Activated T-cell treated with anti-CD3 and anti-CD28 coated beads for 24 hours (primary cell): ENCODE measurements at regions not wholly inside any gene's neighbourhood (a gene's known extent, or its start where the extent isn't known, plus 50 kb on each side); places are given as distances from the start of the nearest gene placed in this dataset.
"Not testable (repeated sequence)": the region's sequence is repeated elsewhere in the genome, so short reads cannot be mapped to it uniquely, and the experiment has no call there.

Experiments used
- DNase-seq: peaks from one replicate; pipeline ENCODE4 v3.0.0-alpha.2; 2020; ENCODE audit warnings: low read depth

DNA sequence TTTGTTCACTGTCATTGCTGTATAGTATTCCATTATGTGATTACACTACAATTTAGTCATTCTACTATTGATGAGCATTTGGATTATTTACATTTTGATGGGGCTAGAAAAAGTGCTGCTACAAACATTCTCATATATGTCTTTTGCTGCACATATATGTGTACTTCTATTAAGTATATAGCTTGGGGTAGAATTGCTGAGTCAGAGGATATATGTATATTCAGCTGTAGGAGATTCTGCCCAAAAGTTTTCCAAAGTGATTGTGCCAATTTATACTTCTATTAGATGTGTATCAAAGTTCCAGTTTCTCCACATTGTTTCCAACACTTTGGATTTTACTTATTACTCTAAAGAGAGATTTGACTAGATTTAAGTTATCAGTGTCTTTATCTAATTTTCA is 101.7 kb upstream of the UGP2 start:
- no peak for DNase-seq

DNA sequence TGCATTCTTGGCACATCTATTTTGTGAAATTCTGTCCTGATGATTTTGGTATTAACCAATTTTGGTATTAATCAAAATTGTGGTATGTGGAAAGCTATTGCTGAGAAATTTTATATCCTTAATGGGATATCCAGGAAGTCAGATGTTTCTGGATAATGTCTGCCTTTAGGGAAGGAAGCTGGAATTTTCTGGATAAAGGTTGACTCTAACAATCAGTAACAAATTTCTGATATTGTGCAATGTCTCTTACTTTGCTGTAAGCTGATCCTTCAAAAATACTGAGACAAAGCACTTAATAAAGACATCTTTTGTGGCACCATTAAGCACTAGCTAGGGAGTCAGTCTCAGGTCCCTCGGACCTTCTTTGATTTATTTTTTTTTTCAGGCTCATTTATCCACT is 100.8 kb upstream of the UGP2 start:
- no peak for DNase-seq

DNA sequence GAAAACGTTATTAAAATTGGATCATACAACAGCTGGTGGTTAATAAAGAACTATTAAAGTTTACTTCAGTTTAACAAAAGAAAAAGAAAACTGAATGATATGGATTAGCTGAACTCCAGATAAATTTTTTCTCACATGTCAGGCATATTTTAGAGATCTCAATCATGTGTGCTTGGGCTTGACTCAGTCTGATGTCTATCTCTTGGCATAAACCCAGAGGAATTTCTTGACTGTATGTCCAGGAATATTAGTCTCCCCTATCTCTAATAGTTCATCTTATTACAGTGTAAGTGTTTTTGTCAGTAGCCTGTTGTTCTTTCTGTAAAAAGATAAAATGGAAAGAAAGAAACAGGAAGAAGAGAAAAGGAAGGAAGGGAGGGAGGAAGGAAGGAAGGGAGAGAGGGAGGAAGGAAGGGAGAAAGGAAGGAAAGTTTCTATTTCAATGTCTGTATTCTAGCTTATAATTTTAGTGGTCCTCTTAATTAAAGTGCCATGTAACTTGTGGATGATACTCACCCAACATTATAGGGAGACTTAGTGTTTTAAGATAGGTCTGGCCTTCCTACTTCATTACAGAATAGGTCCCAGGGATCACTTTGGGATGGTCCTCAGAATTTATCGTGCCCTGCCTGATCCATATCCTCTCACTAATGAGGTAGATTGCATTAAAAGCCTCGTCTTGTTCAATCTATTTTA is 99.7 kb upstream of the UGP2 start:
- no peak for DNase-seq

DNA sequence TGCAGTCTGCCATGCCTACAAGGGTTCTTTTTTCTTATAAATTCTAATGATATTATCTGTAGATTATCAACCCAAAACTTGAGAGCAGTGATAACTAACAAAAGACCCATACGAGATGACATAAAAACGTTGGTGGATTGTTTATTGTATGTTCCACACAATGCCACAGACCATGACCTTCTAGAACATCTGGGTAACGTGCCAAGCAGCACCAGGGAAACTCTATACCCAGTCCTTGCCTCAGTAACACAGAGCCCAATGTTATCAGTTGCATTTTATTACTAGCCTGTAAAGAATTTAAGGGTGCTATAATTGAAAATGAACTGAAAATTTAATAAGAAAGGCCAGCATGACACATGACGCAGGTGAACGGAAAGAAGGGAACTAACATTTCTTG is 99.1 kb upstream of the UGP2 start:
- no peak for DNase-seq

DNA sequence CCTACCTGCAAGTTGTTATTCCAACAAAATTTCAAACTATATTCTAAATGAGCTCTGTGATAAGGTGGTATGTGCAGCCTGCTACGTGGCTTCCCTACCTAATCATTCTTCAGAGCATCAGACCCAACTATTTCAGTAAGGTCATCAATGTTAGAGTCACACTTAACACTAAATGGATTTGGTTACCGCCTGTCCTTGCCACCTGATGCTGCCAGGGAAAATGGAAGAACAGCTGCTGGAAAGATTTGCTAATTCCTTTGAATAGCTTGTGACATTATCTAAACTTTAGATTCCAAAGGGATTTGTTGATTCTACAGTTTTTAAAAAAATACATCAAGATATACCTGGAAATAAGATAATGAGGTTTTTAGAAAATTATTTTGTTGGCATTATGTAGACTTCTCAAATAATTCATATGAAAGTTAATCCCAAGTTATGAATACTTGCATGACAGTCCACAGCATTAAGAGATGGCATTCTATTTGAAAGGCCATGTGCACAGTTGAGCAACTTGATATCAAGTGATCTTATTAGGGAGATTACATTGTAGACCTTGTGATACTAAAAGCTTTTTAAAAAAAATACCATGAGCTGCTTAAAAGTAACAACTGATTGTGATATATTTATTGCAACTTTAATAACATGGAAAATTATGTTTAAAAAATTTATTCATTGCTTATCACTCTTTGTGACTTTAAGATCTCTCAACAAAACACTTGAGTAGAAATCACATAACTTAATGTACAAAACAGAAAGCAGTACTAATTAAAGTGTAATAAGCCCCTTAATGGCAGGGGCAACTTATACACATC is 98.3 kb upstream of the UGP2 start:
- DNase-seq = no peak

DNA sequence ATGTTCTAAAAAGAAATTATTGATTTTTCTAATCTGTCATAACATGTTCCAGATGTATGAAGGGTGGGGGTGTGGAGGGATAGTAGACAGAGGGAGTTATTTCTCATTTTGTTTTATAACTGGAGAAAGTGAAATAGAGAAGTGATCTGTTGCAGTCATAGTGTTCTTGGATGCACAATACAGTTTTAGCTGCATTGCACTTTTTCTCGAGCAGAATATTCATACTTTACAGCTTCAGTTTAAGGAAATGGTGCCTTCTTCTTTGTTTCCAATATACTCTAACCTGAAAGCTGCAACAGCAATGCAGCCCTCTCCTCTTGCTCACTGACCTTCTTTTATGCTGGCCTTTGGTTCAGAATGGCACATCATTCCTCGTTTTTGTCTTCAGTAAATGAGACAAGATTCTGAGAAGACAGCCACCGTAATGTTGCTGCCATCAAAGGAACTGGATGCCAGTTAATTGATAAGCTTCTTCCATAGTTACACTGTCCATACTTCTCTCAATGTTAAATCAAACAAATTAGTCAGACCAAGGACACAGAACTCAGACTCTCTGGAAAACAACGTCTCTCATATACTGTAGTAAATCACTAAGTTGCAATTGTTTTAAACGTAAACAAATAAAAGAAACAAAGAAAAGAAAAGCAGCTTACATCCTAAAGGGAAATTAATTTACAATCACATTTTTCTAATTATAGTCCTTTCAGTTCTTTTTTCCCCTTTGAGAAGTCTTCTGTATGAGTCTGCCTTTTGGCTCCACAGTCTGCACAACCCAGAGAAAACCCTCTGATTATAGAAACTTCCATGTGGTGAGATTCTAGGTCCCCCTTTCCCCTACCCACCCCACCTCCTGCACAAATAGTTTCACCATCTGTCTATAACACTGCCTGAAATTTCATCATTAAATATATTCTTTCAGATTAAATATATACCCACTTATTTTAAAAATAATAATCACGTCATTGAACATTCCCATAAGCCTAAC is 97.4 kb upstream of the UGP2 start:
- DNase-seq = no peak

DNA sequence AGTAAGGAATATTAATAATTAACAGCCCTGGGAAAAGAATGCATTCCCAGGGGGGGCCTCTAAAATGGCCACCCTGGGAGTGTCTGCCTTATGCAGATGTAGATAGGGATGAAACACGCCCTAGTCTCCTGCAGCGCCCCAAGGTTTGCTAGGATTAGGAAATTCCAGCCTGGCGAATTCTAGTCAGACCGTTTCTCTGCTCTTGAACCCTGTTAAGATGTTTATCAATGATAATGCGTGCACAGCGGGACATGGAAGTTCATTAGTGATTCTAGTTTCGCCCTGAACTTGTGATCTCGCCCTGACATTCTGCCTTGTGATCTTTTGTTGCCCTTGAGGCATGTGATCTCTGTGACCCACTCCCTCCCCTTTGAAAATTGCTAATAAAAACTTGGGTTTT is 95.1 kb upstream of the UGP2 start:
- not testable (repeated sequence) for DNase-seq

DNA sequence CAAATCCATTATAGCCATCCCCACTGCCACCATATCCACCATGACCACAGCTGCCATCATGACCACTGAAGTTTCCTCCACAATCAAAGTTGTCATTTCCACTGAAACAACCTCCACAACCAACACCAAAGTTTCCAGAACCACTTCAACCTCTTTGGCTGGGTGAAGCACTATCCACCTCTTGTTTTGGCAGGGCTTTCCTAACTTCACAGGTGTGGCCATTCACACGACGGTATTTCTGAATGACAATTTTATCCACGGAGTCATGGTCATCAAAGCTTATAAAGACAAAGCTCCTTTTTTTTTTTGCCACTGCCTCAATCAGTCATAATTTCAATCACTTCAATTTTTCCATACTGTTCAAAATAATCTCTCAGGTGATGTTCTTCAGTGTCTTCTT is 89.8 kb upstream of the UGP2 start:
- DNase-seq = no peak

DNA sequence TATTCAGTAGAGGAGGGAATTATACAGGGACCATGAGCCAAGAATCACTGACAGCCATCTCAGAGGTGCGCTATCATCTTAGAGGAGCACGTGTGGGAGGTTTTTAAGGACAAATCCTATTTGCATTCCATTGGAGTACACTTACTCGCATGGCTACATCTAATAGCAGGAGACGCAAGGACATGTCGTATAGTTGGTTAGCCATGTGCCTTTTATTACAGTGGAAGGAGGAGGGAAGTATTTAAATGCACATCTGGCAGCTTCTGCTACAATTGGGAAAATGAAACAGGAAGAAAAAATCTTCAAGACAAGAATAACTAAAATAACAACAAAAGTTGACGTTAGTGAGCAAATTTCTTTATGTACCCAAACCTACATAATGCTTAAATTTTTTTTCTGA is 86.5 kb upstream of the UGP2 start:
- DNase-seq = no peak

DNA sequence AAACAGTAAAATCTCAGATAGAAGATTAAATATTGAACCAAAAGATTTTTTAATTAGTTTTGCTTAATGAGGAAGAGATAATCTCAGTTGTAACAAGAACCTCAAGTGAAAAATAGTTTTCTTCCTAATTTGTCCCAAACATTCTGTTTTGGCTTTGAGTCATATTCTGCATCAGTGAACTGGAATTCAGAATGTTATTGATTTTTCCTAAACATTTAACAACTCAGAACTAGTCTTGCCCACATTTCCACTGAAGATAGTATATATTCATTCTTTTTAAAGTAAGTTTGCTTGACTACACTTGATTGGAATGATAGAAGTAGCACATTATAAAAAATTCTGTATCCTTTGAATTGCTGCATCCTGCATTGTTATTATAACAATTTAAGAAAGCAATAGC is 85.7 kb upstream of the UGP2 start:
- DNase-seq = no peak

DNA sequence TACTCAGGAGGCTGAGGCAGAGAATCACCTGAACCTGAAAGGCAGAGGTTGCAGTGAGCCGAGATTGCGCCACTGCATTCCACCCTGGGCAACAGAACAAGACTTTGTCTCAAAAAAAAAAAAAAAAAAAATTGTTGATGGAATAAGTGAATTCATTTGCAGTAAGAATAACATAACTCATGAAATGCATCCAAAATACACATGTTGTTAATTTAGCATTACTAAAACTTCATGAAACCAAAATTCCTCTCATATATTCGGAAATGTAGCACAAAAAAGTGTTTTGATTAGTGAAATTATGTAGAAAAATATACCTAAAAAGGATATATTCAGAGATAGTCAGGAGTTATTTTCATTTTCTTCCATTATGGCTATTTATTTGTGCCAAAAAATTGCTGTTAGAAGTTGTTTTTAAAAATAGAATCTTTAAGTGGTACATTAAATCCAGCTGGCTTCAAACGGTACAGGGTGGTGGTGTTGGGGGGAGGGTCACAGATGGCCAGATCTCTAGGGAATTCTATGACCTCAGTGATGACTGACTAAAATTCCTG is 78.2 kb upstream of the UGP2 start:
- DNase-seq = no peak

DNA sequence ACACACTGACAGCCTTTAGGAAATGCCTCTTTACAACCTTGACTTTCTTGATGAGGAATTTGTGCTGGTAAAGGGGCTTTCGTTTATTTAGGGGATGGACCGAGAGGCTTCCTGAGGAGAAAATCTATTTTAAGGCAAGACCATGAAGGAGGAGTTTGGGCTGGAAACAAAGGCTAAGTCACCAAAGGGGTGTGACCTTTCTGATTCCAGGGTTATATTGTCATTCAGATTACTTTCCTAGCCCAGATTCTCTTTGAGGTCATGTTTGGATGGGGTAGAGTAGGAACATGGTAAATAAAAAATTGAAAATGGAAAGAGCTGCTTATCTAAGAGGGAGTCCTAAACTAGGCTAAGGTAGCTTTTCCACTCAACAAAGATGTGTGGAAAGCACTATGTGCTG is 77.1 kb upstream of the UGP2 start:
- DNase-seq = no peak

DNA sequence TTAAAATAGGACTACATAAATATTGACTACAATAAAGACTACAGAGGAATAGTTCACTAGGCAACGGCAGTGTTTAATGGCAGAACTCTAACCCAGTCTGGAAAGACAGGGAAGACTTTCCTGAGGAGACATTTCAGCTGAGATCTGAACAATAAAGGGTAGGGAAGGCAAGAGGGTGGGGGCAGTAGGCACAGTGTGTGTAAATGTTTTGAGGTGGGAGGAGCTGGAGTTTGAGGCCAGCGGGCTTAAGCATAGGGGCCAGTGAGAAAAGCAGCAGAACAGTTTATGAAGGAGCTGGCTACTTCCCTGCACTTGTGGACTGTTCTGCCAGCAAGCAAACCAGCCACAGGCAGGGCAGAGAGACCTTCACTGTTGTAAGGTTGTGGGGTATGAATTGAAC is 76.6 kb upstream of the UGP2 start:
- no peak for DNase-seq

DNA sequence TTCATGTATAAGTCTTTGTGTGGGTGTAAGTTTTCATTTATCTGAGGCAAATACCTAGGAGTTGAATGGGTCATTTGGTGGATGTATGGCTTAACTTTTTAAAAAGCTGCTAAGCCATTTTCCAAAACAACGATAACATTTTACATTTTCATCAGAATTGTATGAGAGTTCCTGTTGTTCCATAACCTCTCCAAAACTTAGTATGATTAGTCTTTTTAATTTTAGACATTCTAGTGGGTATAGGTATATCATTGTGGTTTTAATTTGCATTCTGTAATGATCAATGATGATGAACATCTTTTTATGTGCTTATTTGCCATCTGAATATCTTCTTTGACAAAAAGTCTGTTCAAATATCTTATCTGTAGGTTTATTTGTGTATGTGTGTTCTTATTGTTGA is 74.4 kb upstream of the UGP2 start:
- no peak for DNase-seq

DNA sequence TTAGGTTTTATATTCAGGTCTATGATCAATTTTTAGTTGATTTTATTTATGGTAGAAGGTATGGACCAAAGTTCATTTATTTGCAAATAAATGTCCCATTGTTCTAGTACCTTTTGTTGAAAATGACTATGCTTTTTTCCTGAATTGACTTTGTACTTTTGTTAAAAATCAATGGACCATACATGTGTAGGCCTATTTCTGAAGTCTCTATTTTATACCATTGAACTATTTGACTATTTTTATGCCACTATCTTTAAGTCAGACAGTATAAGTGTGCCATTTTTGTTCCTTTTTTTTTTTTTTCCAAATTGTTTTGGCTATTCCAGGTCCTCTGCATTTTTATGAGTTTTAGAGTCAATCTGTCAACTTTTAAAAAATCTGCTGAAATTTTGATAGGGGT is 73.6 kb upstream of the UGP2 start:
- no peak for DNase-seq

DNA sequence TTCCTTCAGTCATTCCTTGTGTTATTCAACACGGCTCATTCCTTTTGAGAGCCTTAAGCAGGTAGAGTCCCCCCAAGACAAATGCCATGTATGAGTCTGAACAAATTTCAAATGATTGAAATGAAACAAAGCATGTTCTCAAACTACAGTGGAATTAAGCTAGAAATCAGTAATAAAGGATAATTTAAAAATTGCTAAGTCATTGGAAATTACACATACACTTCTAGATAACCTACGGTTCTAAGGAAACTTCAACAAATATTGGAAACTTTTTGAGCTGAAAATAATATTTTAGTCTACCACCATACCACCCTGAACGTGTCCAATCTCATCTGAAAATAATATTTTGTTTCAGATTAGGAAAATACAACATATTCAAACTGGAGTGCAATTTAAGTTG is 71.8 kb upstream of the UGP2 start:
- no peak for DNase-seq

DNA sequence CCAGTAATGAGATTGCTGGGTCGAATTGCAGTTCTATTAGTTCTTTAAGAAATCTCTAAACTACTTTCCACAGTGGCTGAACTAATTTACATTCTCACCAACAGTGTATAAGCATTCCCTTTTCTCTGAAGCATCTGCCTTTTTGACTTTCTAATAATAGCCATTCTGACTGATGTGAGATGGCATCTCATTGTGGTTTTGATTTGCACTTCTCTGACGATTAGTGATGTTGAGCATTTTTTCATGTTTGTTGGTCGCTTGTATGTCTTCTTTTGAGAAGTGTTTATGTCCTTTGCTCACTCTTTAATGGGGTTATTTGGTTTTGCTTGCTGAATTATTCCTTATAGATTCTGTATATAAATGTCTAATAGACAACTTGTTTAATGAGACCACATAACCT is 69.6 kb upstream of the UGP2 start:
- no peak for DNase-seq

DNA sequence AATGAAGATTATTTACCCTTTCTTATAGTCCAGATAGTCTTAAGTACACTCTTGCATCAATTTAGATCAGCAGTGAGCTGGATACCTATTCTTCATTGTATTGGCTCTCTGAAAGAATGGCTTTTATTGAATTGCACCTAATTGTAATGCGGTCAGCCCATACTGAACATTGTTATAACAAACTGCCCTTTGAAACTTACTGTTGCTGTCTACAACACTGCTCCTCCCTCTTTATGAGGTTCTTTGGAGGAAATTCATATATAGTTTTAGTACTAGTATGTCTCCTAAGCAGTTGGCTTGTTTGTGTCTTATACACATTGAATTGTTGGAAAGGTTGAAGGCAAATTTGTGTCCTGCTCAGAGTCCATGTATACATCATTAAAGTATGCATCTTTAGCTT is 66.5 kb upstream of the UGP2 start:
- DNase-seq = no peak

DNA sequence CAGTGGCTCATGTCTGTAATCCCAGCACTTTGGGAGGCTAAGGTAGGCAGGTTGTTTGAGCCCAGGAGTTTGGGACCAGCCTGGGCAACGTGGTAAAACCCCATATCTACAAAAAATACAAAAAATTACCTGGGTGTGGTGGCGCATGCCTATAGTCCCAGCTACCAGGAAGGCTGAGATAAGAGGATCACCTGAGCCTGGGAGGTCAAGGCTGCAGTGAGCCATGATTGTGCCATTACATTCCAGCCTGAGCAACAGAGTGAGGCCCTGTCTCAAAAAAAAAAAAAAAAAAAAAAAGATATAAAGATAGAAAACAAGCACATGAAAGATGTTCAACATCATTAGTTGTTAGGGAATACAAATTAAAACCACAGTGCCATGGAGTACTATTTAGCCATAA is 65.3 kb upstream of the UGP2 start:
- DNase-seq = no peak

DNA sequence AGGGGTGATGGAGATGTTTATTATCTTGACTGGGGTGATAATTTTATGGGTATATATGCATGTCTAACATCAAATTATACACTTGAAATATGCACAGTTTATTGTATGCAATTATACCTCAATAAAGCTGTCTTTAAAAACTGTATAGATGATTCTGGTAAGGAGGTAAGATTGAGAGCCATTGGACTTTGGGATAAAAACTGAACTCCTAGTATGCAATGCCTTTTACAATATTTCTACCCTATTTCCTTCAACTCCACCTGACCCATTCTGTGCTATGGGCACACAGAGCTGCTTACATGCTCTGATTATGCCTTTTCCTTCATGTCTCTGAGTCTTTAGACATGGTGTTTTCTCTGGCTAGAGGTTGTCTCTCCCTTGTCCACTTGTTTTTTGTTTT is 63.9 kb upstream of the UGP2 start:
- DNase-seq = no peak

DNA sequence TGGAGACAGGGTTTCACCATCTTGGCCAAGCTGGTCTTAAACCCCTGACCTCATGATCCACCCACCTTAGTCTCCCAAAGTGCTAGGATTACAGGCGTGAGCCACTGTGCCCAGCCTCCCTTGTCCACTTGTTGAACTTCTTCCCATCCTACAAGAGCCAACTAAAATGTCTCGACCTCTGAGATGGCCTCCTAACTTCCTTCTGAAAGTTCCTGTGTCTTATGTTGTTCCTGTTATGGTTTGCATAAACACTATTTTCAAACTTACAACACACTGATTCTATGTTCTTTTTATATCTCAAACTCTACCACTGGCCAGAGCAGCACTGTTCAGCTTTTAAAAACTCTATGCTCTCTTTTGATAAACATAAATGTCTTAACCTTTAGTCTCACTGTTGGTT is 63.3 kb upstream of the UGP2 start:
- DNase-seq = no peak

DNA sequence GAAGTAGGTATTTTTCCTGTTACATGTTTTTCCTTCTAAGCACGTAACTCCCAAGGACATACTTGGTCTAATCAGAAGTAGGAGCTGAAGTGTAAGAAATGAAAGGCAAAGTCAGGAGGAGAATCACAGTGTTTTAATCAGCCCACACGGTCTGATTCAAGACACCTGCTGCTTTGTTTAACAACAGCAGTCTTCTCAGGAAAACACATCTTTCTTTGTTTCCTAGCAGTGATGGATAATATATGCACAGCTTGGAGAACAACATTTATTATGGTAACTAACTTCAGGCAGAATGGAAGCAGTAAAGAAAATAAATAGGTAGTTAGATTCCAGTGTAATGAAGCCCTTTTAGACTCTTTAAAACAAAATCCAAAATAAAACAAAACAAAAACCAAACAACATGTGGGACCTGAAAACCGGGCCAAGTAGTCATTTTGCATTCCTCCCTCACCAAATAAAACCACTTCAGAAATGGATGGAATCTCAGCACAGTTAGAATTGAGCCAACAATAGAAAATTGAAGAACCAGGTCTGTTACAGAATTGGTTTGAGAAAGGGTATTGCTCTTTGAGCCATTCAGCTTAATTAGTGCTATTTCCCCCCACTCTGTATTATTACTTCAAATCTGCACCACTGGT is 61.1 kb upstream of the UGP2 start:
- DNase-seq = no peak
